IMR-90 (cell line): ENCODE measurements at regions not wholly inside any gene's neighbourhood (a gene's known extent, or its start where the extent isn't known, plus 50 kb on each side); places are given as distances from the start of the nearest gene placed in this dataset.

Experiments
- ATAC-seq: fragments of 200-7000 bp; cut with Tn5 transposase; 2 replicates; pipeline ENCODE4 v1.9.1; 2020; ENCODE audit warnings: low read depth, mild to moderate bottlenecking, moderate library complexity
- BruUV-seq: library from RNA; stranded (reverse); fragments of 400-500 nt; replicated peaks from 2 replicates; lab custom pipeline; 2021; lab: Mats Ljungman, UMichigan
- CTCF ChIA-PET: fragments of 300-600 bp; formaldehyde crosslinking; extraction: SDS; loops from one replicate; lab custom pipeline; 2021; ENCODE audit warnings: antibody characterized with exemption; lab: Yijun Ruan, JAX
- POLR2A ChIA-PET: fragments of 300-600 bp; sonication (Branson Sonifier 250); formaldehyde crosslinking; loops from one replicate; lab custom pipeline; 2022; ENCODE audit warnings: antibody characterized with exemption; ENCODE audit not compliant: unreplicated experiment; lab: Charles Lee
- DNase-seq: peaks from one replicate; pipeline ENCODE4 v3.0.0; 2013
- H2AFZ ChIP-seq: replicated peaks from 2 replicates; pipeline ENCODE3; 2013; ENCODE audit warnings: low read length, mild to moderate bottlenecking; ENCODE audit not compliant: poor library complexity
- H2AK5ac ChIP-seq: 2 replicates; pipeline ENCODE4 v1.6.1; 2013; ENCODE audit warnings: low read depth, low read length, inconsistent platforms
- H2AK9ac ChIP-seq: replicated peaks from 2 replicates; pipeline ENCODE3; 2013; ENCODE audit warnings: mild to moderate bottlenecking, low read depth, low read length, moderate library complexity; ENCODE audit not compliant: poor library complexity
- H2BK120ac ChIP-seq: 2 replicates; pipeline ENCODE4 v1.6.1; 2013; ENCODE audit warnings: low read depth, low read length, inconsistent platforms
- H2BK15ac ChIP-seq: 3 replicates; pipeline ENCODE4 v1.6.1; 2013; ENCODE audit warnings: low read depth, low read length, inconsistent platforms
- H2BK20ac ChIP-seq: 2 replicates; pipeline ENCODE4 v1.6.1; 2013; ENCODE audit warnings: low read depth, mild to moderate bottlenecking, inconsistent platforms, low read length, moderate library complexity
- H2BK5ac ChIP-seq: 2 replicates; pipeline ENCODE4 v1.6.1; 2013; ENCODE audit warnings: mild to moderate bottlenecking, low read depth, low read length, inconsistent platforms; ENCODE audit not compliant: poor library complexity, severe bottlenecking
- H3K14ac ChIP-seq: replicated peaks from 2 replicates; pipeline ENCODE4 v1.6.1; 2013; ENCODE audit warnings: low read depth, low read length, inconsistent platforms
- H3K18ac ChIP-seq: 2 replicates; pipeline ENCODE4 v1.6.1; 2013; ENCODE audit warnings: low read depth, low read length, control low read depth
- H3K23ac ChIP-seq: 2 replicates; pipeline ENCODE4 v1.6.1; 2013; ENCODE audit warnings: low read depth, low read length, inconsistent platforms
- H3K27ac ChIP-seq: 2 replicates; pipeline ENCODE4 v1.5.1; 2013; ENCODE audit warnings: mild to moderate bottlenecking, control low read depth, low read length; ENCODE audit not compliant: insufficient read depth
- H3K27me3 ChIP-seq: 2 replicates; pipeline ENCODE4 v1.6.1; 2013; ENCODE audit warnings: low read length; ENCODE audit not compliant: control insufficient read depth, insufficient read depth
- H3K36me3 ChIP-seq: 2 replicates; pipeline ENCODE4 v1.6.1; 2013; ENCODE audit warnings: low read length, mixed read lengths; ENCODE audit not compliant: control insufficient read depth, insufficient read depth
- H3K4ac ChIP-seq: 2 replicates; pipeline ENCODE4 v1.6.1; 2013; ENCODE audit warnings: low read depth, low read length, inconsistent platforms
- H3K4me1 ChIP-seq: 2 replicates; pipeline ENCODE4 v1.6.1; 2013; ENCODE audit warnings: low read length, mixed read lengths; ENCODE audit not compliant: control insufficient read depth, insufficient read depth
- H3K4me2 ChIP-seq: 2 replicates; pipeline ENCODE4 v1.6.1; 2013; ENCODE audit warnings: low read depth, mild to moderate bottlenecking, control low read depth, low read length, moderate library complexity
- H3K4me3 ChIP-seq: 2 replicates; pipeline ENCODE4 v1.5.1; 2013; ENCODE audit warnings: low read depth, mild to moderate bottlenecking, control low read depth, low read length, moderate library complexity; ENCODE audit not compliant: insufficient read depth
- H3K56ac ChIP-seq: 2 replicates; pipeline ENCODE4 v1.6.1; 2013; ENCODE audit warnings: low read length, inconsistent platforms; ENCODE audit not compliant: insufficient read depth; ENCODE audit errors: extremely low read depth
- H3K79me1 ChIP-seq, 2 experiments: 2 replicates each; pipeline ENCODE4 v1.6.1; 2013; ENCODE audit warnings: low read length in 2 of 2, inconsistent platforms in 1 of 2, low read depth in 1 of 2
- H3K9ac ChIP-seq: 2 replicates; pipeline ENCODE4 v1.6.1; 2013; ENCODE audit warnings: low read depth, low read length, control low read depth
- H3K9me1 ChIP-seq: 2 replicates; pipeline ENCODE4 v1.6.1; 2013; ENCODE audit warnings: low read length, inconsistent platforms; ENCODE audit not compliant: insufficient read depth
- H3K9me3 ChIP-seq: 2 replicates; pipeline ENCODE4 v1.6.1; 2013; ENCODE audit warnings: low read length; ENCODE audit not compliant: control insufficient read depth, insufficient read depth
- H4K20me1 ChIP-seq: 2 replicates; pipeline ENCODE4 v1.6.1; 2013; ENCODE audit warnings: low read length, inconsistent platforms; ENCODE audit not compliant: insufficient read depth
- H4K5ac ChIP-seq: 2 replicates; pipeline ENCODE4 v1.6.1; 2013; ENCODE audit warnings: mild to moderate bottlenecking, low read depth, low read length, control low read depth
- H4K8ac ChIP-seq, 2 experiments: 2 replicates each; pipeline ENCODE4 v1.6.1; 2013; ENCODE audit warnings: low read depth in 2 of 2, low read length in 2 of 2, control low read depth in 1 of 2, inconsistent platforms in 1 of 2
- H4K91ac ChIP-seq: 2 replicates; pipeline ENCODE4 v1.6.1; 2013; ENCODE audit warnings: low read depth, low read length, inconsistent platforms; ENCODE audit not compliant: insufficient read depth
- CTCF ChIP-seq: conservative IDR thresholded peaks from 2 replicates; pipeline ENCODE4 v1.5.1; 2012; ENCODE audit warnings: mild to moderate bottlenecking, low read depth, low read length, improper control_type of control experiment
- MAFK ChIP-seq: IDR thresholded peaks from 2 replicates; pipeline ENCODE4 v1.6.1; 2012; ENCODE audit warnings: low read depth, low read length, improper control_type of control experiment
- MAZ ChIP-seq: IDR thresholded peaks from 2 replicates; pipeline ENCODE4 v1.6.1; 2012; ENCODE audit warnings: low read depth, mild to moderate bottlenecking, low read length, improper control_type of control experiment, moderate library complexity, borderline replicate concordance
- MXI1 ChIP-seq: IDR thresholded peaks from 2 replicates; pipeline ENCODE4 v1.6.1; 2012; ENCODE audit warnings: low read depth, mild to moderate bottlenecking, low read length, moderate library complexity, borderline replicate concordance
- WGBS, 2 experiments: methylation state at CpG; one replicate each; pipeline versions ENCODE4 v1.1.5 to v1.1.7; 2013; ENCODE audit warnings: missing lambda C conversion rate in 2 of 2; ENCODE audit not compliant: insufficient read length in 1 of 2; ENCODE audit errors: extremely low coverage in 2 of 2; 5-methylcytosine and 5-hydroxymethylcytosine counted together
- dilution Hi-C: fragments of 300-500 bp; cut with HindIII; formaldehyde crosslinking; loops from one replicate; pipeline ENCODE4 v1.14.3; 2018; ENCODE audit warnings: low sequenced_read_pairs; ENCODE audit not compliant: unreplicated experiment
- in situ Hi-C: fragments of 300-500 bp; cut with MboI; formaldehyde crosslinking; loops from 3 replicates; pipeline ENCODE4 v1.14.3; 2019; ENCODE audit warnings: low sequenced_read_pairs, inconsistent platforms, mixed read lengths
- intact Hi-C: fragments of 100-400 bp; cut with micrococcal nuclease; formaldehyde crosslinking; loops from 2 replicates; pipeline ENCODE4 v1.10.0; 2022

GRCh38 chr2:139885921-139886498, 1105.8 kb upstream of the NXPH2 start:
- WGBS, 2 experiments, result no CpG with 5 or more reads among the region's 2 CpGs
- dilution Hi-C loops, result no loop called here
- no TSS peak for BruUV-seq

More at GRCh38 chr2:139885921-139886498, 1105.8 kb upstream of the NXPH2 start:
- Histone ChIP-seq H4K8ac (no peak overlapping the region), H3K36me3 (no peaks in the 10 kb centered on the region), H3K18ac (no peak overlapping the region), H3K27me3 (no peaks in the 10 kb centered on the region), H3K23ac (no peak overlapping the region), H4K5ac (no peak overlapping the region), H3K4me1 (no peaks in the 10 kb centered on the region), H2AFZ (no peak overlapping the region), H2BK5ac (no peak overlapping the region), H3K56ac (no peak overlapping the region), H4K91ac (no peak overlapping the region), H2AK5ac (no peak overlapping the region), H3K4ac (no peak overlapping the region), H2BK15ac (no peak overlapping the region), H3K79me1 (no peaks in the 10 kb centered on the region), H3K4me3 (no peak overlapping the region), H3K9me1 (no peaks in the 10 kb centered on the region), H4K20me1 (no peaks in the 10 kb centered on the region), H3K9me3 (peaks cover 4% of the 10 kb centered on the region), H2BK20ac (no peak overlapping the region), H2BK120ac (no peak overlapping the region), H3K9ac (no peak overlapping the region), H3K27ac (no peak overlapping the region), H3K14ac (no peak overlapping the region), H3K4me2 (no peak overlapping the region), H2AK9ac (no peak overlapping the region)
- in situ Hi-C loops (no loop called here), intact Hi-C loops (loop anchor here (1.0 kb wide), 1 partner anchor 44 kb away; no protein-coding TSS in a partner anchor)
- ChIA-PET POLR2A (no interaction called here), CTCF (no interaction called here)
- no peak for ATAC-seq
- DNase-seq, result no peak
- TF ChIP-seq MXI1 (no peak), MAZ (no peak), MAFK (no peak), CTCF (no peak)
